ENCODE measurements at regions not wholly inside any gene's neighbourhood (a gene's known extent, or its start where the extent isn't known, plus 50 kb on each side); places are given as distances from the start of the nearest gene placed in this dataset.
A peak's percentile ranks its signal among the peaks of the same experiment; 100 is the strongest.

- FAIRE-seq: no peak
- no peak for DNase-seq (ENCODE audit: insufficient read length, low spot score)
These were observed 315.1 kb upstream of the TLE3 start for GRCh38 chr15:70412794-70413193.

GRCh38 chr15:70411143-70411863 is 313.6 kb upstream of the TLE3 start:
- FAIRE-seq (no peak), DNase-seq (ENCODE audit: insufficient read length, low spot score) (no peak)

- DNase-seq (ENCODE audit: insufficient read length, low spot score) (no peak), FAIRE-seq (no peak)
These were observed 312.8 kb upstream of the TLE3 start for GRCh38 chr15:70410371-70410985.

GRCh38 chr15:70409388-70409787 is 311.7 kb upstream of the TLE3 start:
- no peak for DNase-seq (ENCODE audit: insufficient read length, low spot score)
- FAIRE-seq: no peak

- DNase-seq (ENCODE audit: insufficient read length, low spot score) (no peak), FAIRE-seq (no peak)
These were observed 310.2 kb upstream of the TLE3 start for GRCh38 chr15:70407955-70408354.

GRCh38 chr15:70407336-70407670 is 309.6 kb upstream of the TLE3 start:
- DNase-seq (ENCODE audit: insufficient read length, low spot score): no peak
- peak; percentile 64 for FAIRE-seq

GRCh38 chr15:70406617-70407335 is 309.1 kb upstream of the TLE3 start:
- FAIRE-seq (peak; percentile 40), DNase-seq (ENCODE audit: insufficient read length, low spot score) (no peak)

GRCh38 chr15:70401709-70402108 is 304.0 kb upstream of the TLE3 start:
- no peak for FAIRE-seq

GRCh38 chr15:70400766-70401541 is 303.2 kb upstream of the TLE3 start:
- no peak for FAIRE-seq
- no peak for DNase-seq (ENCODE audit: insufficient read length, low spot score)

More at GRCh38 chr15:70401709-70402108, 304.0 kb upstream of the TLE3 start:
- DNase-seq (ENCODE audit: insufficient read length, low spot score): no peak

GRCh38 chr15:70399204-70399603 is 301.5 kb upstream of the TLE3 start:
- DNase-seq (ENCODE audit: insufficient read length, low spot score) (no peak), FAIRE-seq (no peak)

GRCh38 chr15:70398694-70399093 is 301.0 kb upstream of the TLE3 start:
- FAIRE-seq: no peak

GRCh38 chr15:70396807-70397206 is 299.1 kb upstream of the TLE3 start:
- DNase-seq (ENCODE audit: insufficient read length, low spot score) (no peak), FAIRE-seq (no peak)

More at GRCh38 chr15:70398694-70399093, 301.0 kb upstream of the TLE3 start:
- no peak for DNase-seq (ENCODE audit: insufficient read length, low spot score)

GRCh38 chr15:70395164-70395563 is 297.4 kb upstream of the TLE3 start:
- peak; percentile 58 for FAIRE-seq
- DNase-seq (ENCODE audit: insufficient read length, low spot score): no peak

GRCh38 chr15:70390723-70391122 is 293.0 kb upstream of the TLE3 start:
- FAIRE-seq (no peak), DNase-seq (ENCODE audit: insufficient read length, low spot score) (no peak)

GRCh38 chr15:70387993-70388392 is 290.3 kb upstream of the TLE3 start:
- DNase-seq (ENCODE audit: insufficient read length, low spot score) (no peak), FAIRE-seq (no peak)

GRCh38 chr15:70387081-70387480 is 289.4 kb upstream of the TLE3 start:
- FAIRE-seq: no peak
- no peak for DNase-seq (ENCODE audit: insufficient read length, low spot score)

- DNase-seq (ENCODE audit: insufficient read length, low spot score) (no peak), FAIRE-seq (no peak)
These were observed 288.0 kb upstream of the TLE3 start for GRCh38 chr15:70385711-70386110.

- peak; percentile 4 for FAIRE-seq
- DNase-seq (ENCODE audit: insufficient read length, low spot score): no peak
These were observed 287.3 kb upstream of the TLE3 start for GRCh38 chr15:70385052-70385451.

- FAIRE-seq: no peak
These were observed 286.1 kb upstream of the TLE3 start for GRCh38 chr15:70383856-70384255.

GRCh38 chr15:70382762-70383458 is 285.2 kb upstream of the TLE3 start:
- no peak for DNase-seq (ENCODE audit: insufficient read length, low spot score)
- FAIRE-seq: no peak

More at GRCh38 chr15:70383856-70384255, 286.1 kb upstream of the TLE3 start:
- DNase-seq (ENCODE audit: insufficient read length, low spot score): no peak
